Stimulated activated CD4-positive, alpha-beta T cell treated with anti-CD3 and anti-CD28 coated beads, Interleukin-15, amount 100 ng/mL, for 24 hours (primary cell): ENCODE measurements at regions not wholly inside any gene's neighbourhood (a gene's known extent, or its start where the extent isn't known, plus 50 kb on each side); places are given as distances from the start of the nearest gene placed in this dataset.
"Not testable (repeated sequence)": the region's sequence is repeated elsewhere in the genome, so short reads cannot be mapped to it uniquely, and the experiment has no call there.

Source experiments
- DNase-seq: peaks from one replicate; pipeline ENCODE4 v3.0.0-alpha.2; 2020

DNA sequence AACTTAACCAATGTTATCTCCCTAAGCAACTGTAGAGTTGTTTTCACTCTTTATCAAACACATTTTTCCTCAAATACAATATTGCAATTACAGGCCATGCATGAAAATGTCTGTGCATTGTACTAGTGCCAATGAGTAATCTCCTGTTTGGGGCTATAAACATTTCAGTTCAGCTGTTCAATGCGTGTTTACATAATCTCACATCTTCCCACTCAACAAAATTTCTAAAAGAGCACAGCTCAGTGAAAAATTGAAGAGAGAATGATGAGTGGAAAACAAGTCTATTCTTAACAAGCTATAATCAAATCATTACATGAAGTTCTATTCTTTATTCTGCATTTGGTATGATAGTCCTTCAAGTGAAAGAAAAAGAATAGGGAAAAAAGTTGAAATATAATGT, 780.5 kb upstream of the CDH9 start:
- no peak for DNase-seq

GRCh38 chr5:27814983-27815382, 776.6 kb upstream of the CDH9 start:
- no peak for DNase-seq

DNA sequence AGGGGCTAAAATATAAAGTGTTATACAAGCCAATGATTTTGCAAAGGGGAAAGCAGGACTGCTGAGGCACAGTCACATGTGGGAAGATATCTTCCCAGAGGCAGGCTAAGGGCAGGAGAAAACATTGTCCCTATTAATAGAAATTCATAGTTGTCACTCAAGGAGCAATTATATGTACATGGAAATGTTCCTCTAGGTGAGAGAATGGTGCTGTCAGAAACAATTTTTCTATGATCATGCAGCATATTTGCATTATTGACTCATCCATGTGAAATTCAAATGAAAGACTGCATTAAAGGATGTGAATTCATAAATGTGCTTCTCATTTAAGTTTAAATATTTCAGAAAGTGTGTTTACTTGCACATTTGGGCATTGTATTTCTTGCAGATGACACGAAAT, 775.9 kb upstream of the CDH9 start:
- no peak for DNase-seq

DNA sequence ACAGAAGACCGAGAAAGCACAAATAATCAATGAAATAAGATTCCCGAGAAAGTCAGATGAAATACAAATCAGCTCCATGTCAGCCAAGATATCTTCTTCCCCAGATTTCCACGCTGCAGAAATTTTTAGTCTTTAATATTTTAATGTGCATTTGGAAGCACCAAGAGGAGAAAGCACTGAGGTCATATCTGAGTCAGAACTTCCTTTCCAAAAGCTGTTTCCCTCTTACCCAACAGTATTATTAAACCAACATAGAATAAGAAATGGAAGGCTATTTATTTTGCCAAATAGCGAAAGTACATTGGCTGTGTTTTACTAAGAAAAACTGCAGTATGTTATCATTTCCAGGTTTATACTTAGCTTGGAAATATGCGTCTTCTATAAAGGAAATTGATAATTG, 772.1 kb upstream of the CDH9 start:
- no peak for DNase-seq

GRCh38 chr5:27797220-27797619, 758.8 kb upstream of the CDH9 start:
- no peak for DNase-seq

DNA sequence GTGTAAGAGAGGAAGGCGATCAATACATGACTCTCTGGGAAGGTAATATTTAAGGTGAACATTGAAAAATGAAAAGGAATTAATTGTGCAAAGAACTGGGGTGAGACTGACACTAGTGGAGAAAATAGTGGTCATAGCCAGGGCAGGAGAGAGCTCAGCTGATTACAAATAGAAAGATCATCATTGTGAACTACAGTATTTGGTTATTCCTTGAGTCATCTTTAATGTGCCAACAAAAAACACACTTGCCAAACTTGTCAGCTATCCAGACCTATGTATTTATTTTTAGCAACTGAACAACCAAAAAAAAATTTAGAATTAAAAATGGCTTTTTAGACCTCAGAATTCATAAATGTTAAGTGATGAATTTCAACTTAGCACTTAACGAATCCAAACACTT, 749.8 kb upstream of the CDH9 start:
- no peak for DNase-seq

DNA sequence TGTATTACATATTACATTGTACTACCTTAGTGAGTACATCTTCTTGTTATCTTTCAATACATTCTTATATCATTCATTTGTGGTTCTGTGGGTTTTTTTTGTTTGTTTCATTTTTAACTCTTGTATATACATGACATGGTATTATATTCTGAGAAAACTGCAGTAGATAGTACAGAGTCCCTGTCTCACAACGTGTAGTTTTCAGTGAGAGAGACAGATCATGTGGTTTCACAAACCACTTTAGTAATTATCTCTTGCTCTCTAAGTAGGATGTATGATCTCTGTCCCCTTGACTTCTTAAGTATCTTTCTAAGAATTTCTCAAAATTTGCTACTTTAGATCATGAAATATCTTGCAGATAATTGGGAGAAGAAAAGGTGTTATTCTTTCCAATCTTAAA, 745.9 kb upstream of the CDH9 start:
- no peak for DNase-seq

GRCh38 chr5:27778121-27778520, 739.7 kb upstream of the CDH9 start:
- no peak for DNase-seq

GRCh38 chr5:27773636-27774035, 735.2 kb upstream of the CDH9 start:
- no peak for DNase-seq

- no peak for DNase-seq
Observed at GRCh38 chr5:27773166-27773565, 734.8 kb upstream of the CDH9 start.

GRCh38 chr5:27769748-27770402, 731.5 kb upstream of the CDH9 start:
- no peak for DNase-seq

- DNase-seq, result no peak
Observed at GRCh38 chr5:27748847-27749246, 710.5 kb upstream of the CDH9 start.

DNA sequence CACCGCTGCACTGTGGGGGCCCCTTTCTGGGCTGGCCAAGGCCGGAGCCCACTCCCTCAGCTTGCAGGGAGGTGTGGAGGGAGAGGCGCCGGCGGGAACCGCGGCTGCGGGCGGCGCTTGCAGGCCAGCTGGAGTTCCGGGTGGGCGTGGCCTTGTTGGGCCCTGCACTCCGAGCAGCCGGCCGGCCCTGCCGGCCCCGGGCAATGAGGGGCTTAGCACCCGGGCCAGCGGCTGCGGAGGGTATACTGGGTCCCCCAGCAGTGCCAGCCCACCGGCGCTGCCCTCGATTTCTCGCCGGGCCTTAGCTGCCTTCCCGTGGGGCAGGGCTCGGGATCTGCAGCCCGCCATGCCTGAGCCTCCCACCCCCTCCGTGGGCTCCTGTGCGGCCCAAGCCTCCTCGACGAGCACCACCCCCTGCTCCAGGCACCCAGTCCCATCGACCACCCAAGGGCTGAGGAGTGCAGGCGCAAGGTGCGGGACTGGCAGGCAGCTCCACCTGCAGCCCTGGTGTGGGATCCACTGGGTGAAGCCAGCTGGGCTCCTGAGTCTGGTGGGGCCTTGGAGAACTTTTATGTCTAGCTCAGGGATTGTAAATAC, 705.1 kb upstream of the CDH9 start:
- DNase-seq, result not testable (repeated sequence)

DNA sequence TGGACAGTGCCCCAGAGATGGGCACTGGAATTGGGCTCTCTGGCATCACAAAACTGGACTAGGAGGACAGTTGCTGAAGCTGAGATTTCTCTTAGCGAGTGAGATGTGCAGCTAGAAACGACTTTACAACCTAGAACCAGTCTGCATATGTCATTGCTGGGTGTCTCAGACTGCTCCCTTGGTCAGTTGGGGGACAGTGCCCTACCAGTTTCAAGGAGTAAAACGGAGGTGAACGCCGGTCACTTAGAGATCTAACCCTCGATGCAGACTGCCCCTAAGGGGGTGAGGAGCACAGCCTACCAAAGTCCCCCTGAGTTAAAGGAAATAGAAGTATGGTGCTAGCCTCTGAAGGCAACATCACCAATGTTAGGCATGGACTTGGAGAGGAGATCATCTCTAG, 704.4 kb upstream of the CDH9 start:
- DNase-seq, result no peak

DNA sequence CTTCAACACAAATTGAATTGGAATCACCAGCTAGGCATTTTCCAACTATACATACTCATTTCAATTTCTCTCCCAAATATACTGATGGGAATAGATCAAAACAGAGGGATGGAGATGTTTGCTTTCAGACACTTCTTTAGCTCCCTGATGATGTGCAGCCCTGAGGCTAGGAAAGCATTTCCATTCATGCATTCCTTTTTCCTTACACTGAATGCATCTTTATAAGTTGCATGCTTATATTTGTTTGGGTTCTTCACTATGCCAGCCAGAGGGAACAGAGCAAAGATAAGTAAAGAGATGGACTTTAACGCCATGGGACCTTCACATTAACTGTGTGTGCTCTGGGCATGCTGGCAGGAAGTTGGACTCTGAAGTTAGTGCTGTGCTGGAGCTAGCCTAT, 696.5 kb upstream of the CDH9 start:
- DNase-seq, result no peak

DNA sequence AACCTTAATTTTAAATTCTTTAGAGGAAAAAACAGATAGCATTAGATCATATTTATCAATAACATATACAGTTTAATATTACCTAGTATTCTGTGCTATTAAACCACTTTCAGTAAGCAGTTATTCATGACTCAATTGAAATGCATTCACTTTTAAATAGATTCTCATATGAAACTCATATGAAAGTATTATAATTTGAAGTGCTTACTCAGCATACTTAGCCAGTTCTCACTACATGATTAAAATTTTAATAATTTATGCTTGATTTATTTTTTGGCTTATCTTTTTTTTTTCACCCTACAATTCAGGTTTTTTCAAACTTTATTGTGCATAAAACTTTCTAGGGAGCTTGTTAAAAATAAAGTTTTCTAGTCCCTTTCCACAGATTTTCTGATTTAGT, 694.9 kb upstream of the CDH9 start:
- no peak for DNase-seq

DNA sequence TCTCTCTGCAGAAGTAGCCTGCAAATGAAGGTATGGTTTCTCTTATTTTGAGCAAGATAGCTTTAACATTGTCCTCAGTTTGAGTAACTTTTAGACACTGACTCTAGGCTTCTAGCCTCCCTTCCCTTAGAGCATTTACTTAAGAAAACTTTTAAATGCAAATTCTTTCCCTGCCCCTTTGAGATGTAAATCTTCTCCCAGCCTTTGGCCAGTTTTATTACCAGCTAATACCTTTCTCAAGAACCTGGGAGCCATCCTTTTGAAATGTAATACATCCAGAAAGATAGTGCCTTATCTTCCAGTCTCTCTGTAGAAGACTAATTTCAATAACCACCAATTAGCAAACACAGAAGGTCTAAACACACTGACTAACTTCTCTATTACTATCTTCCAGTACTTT, 688.9 kb upstream of the CDH9 start:
- DNase-seq, result no peak

GRCh38 chr5:27722337-27722736, 684.0 kb upstream of the CDH9 start:
- DNase-seq, result no peak

- no peak for DNase-seq
Observed at GRCh38 chr5:27708534-27708933, 670.1 kb upstream of the CDH9 start.

- no peak for DNase-seq
Observed at GRCh38 chr5:27706832-27707231, 668.4 kb upstream of the CDH9 start.

DNA sequence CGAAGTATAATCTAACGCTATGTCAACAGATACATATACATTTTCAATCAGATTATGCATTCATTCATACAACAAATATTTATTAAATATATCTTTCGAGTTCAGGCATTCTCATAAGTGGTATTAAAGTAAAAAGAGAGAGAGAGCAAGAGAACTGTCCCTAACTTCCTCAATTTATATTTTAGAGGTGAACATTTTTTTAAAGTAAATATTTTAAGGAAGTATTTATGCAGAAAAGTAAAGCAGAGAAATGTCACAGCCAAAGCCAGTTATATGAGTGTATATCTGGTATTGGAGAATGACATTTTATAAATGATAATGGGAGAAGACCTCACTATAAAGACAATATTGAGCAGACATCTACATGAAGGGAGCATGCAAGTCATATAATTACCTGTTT, 667.3 kb upstream of the CDH9 start:
- no peak for DNase-seq

- DNase-seq, result no peak
Observed at GRCh38 chr5:27701931-27702903, 663.8 kb upstream of the CDH9 start.

DNA sequence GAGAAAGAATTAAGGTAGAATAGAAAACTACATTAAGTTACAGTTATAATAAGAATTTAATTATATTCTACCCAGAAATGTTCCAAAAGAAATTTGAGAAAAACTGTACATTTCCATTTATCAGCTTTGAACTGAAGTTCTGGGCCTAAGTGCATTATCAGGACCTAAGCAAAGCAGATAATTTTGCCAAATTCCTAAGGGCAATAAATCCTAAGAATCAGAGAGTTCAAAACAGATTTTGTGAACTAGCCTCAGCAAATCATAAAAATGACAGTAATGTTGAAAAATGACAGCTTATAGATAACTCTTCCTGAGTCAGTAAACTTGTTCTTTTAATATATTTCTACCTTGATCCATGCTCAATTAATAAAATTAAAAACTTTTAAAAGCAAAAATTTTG, 662.1 kb upstream of the CDH9 start:
- DNase-seq, result no peak

GRCh38 chr5:27682600-27682999, 644.2 kb upstream of the CDH9 start:
- no peak for DNase-seq
